Hepatocyte (in vitro differentiated cells): ENCODE measurements at regions not wholly inside any gene's neighbourhood (a gene's known extent, or its start where the extent isn't known, plus 50 kb on each side); places are given as distances from the start of the nearest gene placed in this dataset.

Experiments
- CTCF ChIP-seq: fragments of 200-600 bp; sonication (generic); IDR thresholded peaks from 2 replicates; pipeline ENCODE4 v1.5.1; 2016; ENCODE audit warnings: antibody characterized with exemption, mild to moderate bottlenecking; ENCODE audit not compliant: poor library complexity
- EZH2 ChIP-seq: fragments of 200-600 bp; sonication (generic); IDR thresholded peaks from 2 replicates; pipeline ENCODE4 v1.6.1; 2016; ENCODE audit warnings: antibody characterized with exemption, mild to moderate bottlenecking, borderline replicate concordance

GRCh38 chr3:74033806-74034205, 409.1 kb upstream of the PDZRN3 start:
- no peak for TF ChIP-seq EZH2
- no peak for TF ChIP-seq CTCF
